Colonic mucosa (tissue), 4 donors: ENCODE measurements at regions not wholly inside any gene's neighbourhood (a gene's known extent, or its start where the extent isn't known, plus 50 kb on each side); places are given as distances from the start of the nearest gene placed in this dataset.

Source experiments
- DNase-seq: peaks from one replicate; pipeline ENCODE4 v3.0.0-alpha.2; 2020
- H3K27ac ChIP-seq: fragments of 200-600 bp; one replicate; pipeline ENCODE4 v1.8.0; 2021
- H3K27me3 ChIP-seq: fragments of 200-600 bp; one replicate; pipeline ENCODE4 v1.8.0; 2021
- H3K36me3 ChIP-seq: fragments of 200-600 bp; one replicate; pipeline ENCODE4 v1.8.0; 2021
- H3K4me1 ChIP-seq: fragments of 200-600 bp; one replicate; pipeline ENCODE4 v1.8.0; 2021; ENCODE audit warnings: mild to moderate bottlenecking
- H3K4me3 ChIP-seq: fragments of 200-600 bp; one replicate; pipeline ENCODE4 v1.8.0; 2021
- H3K9ac ChIP-seq, 2 donors: one replicate each; pipeline ENCODE4 v1.7.0; 2013; ENCODE audit warnings: control low read depth in 2 of 2, low read depth in 2 of 2, low read length in 2 of 2
- H3K9me3 ChIP-seq: fragments of 200-600 bp; one replicate; pipeline ENCODE4 v1.8.0; 2021
- CTCF ChIP-seq: fragments of 200-600 bp; IDR thresholded peaks from one replicate; pipeline ENCODE4 v1.8.0; 2022; ENCODE audit warnings: antibody characterized with exemption, mild to moderate bottlenecking
- intact Hi-C: fragments of 100-400 bp; cut with DNase I; formaldehyde crosslinking; loops from one replicate; pipeline ENCODE4 v1.14.1; 2022
- donor health status: healthy.
- donor health status: DM: no; HTN: no; CAD: no.
- donor health status: DM: no; HTN: no; CAD: no.

DNA sequence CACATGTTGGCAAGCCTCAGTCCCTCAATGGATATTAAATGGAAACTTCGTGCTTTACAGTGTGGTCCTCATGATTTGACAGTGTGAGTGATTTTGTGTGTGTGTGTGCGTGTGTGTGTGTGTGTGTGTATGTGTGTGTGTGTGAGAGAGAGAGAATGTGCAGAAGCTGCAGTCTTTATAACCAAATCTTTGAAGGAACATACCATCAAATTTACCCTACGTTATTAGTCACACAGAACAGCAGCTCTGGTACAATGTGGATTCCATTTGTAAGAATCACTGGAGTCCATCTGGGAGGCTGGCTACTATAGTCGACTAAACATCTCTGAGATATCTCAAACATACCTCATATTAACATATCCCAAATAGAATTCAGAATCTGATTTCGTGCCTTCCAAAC lies 928.0 kb upstream of the POT1 start:
- Histone ChIP-seq H3K27ac (no peak overlapping the region), H3K4me3 (no peak overlapping the region)

DNA sequence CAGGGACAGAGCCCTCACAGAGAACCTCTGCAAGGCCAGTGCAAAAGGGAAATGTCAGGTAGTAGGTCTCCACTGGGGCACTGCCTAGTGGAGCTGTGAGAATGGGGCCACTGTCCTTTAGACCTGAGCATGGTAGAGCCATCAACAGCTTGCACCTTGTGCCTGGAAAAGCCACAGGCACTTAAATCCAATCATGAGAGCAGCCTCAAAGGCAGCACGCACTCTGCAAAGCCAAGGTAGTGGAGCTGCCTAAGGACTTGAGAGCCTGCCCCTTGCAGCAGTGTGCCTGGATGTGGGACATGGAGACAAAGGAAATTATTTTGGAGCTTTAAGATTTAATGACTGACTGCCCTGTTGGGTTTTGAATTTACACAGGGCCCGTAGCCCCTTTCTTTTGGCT lies 918.5 kb upstream of the POT1 start:
- TF ChIP-seq CTCF = no peak
- intact Hi-C loops = no loop called here
- Histone ChIP-seq H3K9me3 (no peaks in the 10 kb centered on the region), H3K4me3 (no peak overlapping the region), H3K27ac (no peak overlapping the region), H3K9ac (no peak overlapping the region), H3K4me1 (no peaks in the 10 kb centered on the region), H3K27me3 (no peaks in the 10 kb centered on the region), H3K36me3 (no peaks in the 10 kb centered on the region)
- DNase-seq = no peak

More for the DNA sequence above, 928.0 kb upstream of the POT1 start:
- Histone ChIP-seq H3K9ac (no peak overlapping the region), H3K36me3 (no peaks in the 10 kb centered on the region), H3K27me3 (no peaks in the 10 kb centered on the region), H3K9me3 (no peaks in the 10 kb centered on the region), H3K4me1 (no peaks in the 10 kb centered on the region)
- no peak for DNase-seq
- intact Hi-C loops = no loop called here
- TF ChIP-seq CTCF = no peak

DNA sequence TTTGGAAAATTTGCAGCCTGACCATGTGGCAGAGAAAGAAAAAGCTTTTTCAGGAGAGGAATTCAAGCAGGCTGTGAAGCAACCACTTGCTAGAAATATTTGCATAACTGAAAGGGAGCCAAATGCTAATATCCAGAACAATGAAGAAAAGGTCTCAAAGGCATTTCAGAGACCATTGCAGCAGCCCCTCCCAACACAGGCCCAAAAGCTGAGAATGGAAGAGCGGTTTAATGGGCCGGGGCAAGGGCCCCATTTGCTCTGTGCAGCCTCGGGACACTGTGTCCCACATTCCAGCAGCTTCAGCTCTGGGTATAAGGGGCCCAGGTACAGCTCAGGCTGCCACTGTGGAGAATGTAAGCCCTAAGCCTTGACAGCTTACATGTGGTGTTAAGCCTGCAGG lies 918.1 kb upstream of the POT1 start:
- TF ChIP-seq CTCF = no peak
- intact Hi-C loops = no loop called here
- H3K36me3 ChIP-seq = no peaks in the 10 kb centered on the region
- H3K27me3 ChIP-seq = no peaks in the 10 kb centered on the region
- H3K9me3 ChIP-seq = no peaks in the 10 kb centered on the region
- H3K4me1 ChIP-seq = no peaks in the 10 kb centered on the region
- no peak for DNase-seq
- H3K9ac ChIP-seq = no peak overlapping the region
- no peak overlapping the region for H3K27ac ChIP-seq
- H3K4me3 ChIP-seq = no peak overlapping the region

DNA sequence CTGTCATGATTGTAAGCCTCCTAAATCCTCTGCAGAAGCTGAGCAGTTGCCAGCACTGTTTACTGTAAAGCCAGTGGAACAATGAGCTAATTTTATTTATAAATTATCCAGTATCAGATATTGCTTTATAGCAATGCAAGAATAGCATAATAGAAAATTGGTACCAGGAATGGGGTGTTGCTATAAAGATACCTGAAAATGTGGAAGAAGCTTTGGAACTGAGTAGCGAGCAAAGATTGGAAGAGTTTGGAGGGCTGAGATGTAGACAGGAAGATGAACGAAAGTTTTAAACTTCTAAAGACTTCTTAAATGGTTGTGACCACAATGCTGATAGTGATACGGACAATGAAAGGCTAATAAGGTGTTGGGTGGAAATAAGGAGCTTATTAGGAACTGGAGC lies 917.4 kb upstream of the POT1 start:
- no peaks in the 10 kb centered on the region for H3K36me3 ChIP-seq

GRCh38 chr7:125845686-125846085 lies 916.1 kb upstream of the POT1 start:
- H3K4me1 ChIP-seq = no peaks in the 10 kb centered on the region
- H3K4me3 ChIP-seq = no peak overlapping the region
- H3K27me3 ChIP-seq = no peaks in the 10 kb centered on the region
- no peak overlapping the region for H3K9ac ChIP-seq
- H3K36me3 ChIP-seq = no peaks in the 10 kb centered on the region
- H3K9me3 ChIP-seq = no peaks in the 10 kb centered on the region
- H3K27ac ChIP-seq = no peak overlapping the region
- no peak for TF ChIP-seq CTCF
- DNase-seq = no peak
- intact Hi-C loops = no loop called here

More for the DNA sequence above, 917.4 kb upstream of the POT1 start:
- H3K27me3 ChIP-seq = no peaks in the 10 kb centered on the region
- H3K27ac ChIP-seq = no peak overlapping the region
- no peaks in the 10 kb centered on the region for H3K9me3 ChIP-seq
- no peak for DNase-seq
- H3K4me3 ChIP-seq = no peak overlapping the region
- TF ChIP-seq CTCF = no peak
- H3K9ac ChIP-seq = no peak overlapping the region
- intact Hi-C loops = no loop called here
- no peaks in the 10 kb centered on the region for H3K4me1 ChIP-seq

- H3K27ac ChIP-seq = no peak overlapping the region
- no peak overlapping the region for H3K4me3 ChIP-seq
- H3K9ac ChIP-seq = no peak overlapping the region
- H3K27me3 ChIP-seq = no peaks in the 10 kb centered on the region
- no peak for TF ChIP-seq CTCF
- intact Hi-C loops = no loop called here
- no peaks in the 10 kb centered on the region for H3K36me3 ChIP-seq
- H3K9me3 ChIP-seq = peaks cover 7% of the 10 kb centered on the region
- DNase-seq = no peak
- no peaks in the 10 kb centered on the region for H3K4me1 ChIP-seq
Observed at GRCh38 chr7:125834421-125834820, 904.8 kb upstream of the POT1 start.
